ENCODE measurements at regions not wholly inside any gene's neighbourhood (a gene's known extent, or its start where the extent isn't known, plus 50 kb on each side); places are given as distances from the start of the nearest gene placed in this dataset.

DNA sequence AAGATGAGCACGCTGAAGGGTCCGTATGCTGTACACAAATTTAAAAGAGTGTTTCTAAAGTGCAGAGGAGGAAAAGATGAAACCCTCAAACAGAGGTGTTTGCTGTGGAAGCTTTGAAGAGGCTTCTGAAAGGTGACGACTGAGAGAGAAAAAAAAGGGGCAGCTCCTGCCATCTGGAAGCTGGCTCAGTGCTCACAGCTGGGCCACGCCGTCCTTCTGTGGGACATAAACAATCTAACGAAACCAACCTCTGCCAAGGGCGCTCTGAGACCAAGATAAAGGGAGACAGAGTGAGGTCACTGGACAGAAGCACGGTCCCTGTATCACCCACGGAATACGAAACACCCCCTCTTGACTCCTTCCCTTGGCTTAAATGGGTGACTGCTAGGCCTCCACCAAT, 96.3 kb upstream of the SLC6A6 start:
- no peaks in the 10 kb centered on the region for H3K36me3 Mint-ChIP-seq
- no peak overlapping the region for H3K4me3 Mint-ChIP-seq
- H3K9me3 Mint-ChIP-seq, result no peaks in the 10 kb centered on the region
- no peak for DNase-seq (ENCODE audit: extremely low spot score, unreplicated experiment)
- TF ChIP-seq, protein P1, sequence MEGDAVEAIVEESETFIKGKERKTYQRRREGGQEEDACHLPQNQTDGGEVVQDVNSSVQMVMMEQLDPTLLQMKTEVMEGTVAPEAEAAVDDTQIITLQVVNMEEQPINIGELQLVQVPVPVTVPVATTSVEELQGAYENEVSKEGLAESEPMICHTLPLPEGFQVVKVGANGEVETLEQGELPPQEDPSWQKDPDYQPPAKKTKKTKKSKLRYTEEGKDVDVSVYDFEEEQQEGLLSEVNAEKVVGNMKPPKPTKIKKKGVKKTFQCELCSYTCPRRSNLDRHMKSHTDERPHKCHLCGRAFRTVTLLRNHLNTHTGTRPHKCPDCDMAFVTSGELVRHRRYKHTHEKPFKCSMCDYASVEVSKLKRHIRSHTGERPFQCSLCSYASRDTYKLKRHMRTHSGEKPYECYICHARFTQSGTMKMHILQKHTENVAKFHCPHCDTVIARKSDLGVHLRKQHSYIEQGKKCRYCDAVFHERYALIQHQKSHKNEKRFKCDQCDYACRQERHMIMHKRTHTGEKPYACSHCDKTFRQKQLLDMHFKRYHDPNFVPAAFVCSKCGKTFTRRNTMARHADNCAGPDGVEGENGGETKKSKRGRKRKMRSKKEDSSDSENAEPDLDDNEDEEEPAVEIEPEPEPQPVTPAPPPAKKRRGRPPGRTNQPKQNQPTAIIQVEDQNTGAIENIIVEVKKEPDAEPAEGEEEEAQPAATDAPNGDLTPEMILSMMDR (conservative IDR thresholded peaks at IDR 0.05), result no peak
- no peak overlapping the region for H3K27ac Mint-ChIP-seq
- H3K4me1 Mint-ChIP-seq (ENCODE audit: unreplicated experiment), result peaks cover 13% of the 10 kb centered on the region
- peaks cover 16% of the 10 kb centered on the region for H3K27me3 Mint-ChIP-seq

DNA sequence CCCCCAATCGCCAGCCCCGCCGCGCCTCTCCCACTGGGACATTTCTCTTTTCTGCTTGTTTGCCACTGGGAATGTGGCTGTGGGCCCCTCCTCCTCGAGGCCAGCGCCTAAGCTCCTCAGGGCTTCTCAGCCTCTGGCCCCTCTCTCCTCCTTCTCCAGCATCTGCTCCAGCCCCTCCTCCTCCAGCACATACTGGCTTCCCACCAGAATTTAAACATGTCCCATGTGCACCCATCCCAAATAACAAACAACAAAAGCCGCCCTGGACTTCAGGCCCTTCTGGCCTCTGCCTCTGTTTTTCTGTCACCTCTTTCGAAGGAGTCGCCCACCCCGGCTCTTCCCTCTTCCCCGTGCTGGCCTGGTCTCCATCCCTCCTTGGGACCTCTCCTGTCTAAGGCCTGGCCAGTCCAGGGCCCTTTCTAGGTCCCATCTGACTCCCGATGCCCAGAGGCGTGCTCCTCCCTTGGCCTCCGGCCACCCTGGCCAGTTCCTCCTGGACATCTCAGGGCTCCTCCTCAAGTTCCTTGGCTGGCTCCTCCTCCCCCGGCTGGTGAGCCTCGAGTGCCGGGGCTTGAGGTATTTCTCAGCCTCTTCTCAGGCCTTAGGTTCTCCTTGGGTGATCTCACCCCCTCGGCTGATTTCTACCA, 94.6 kb upstream of the SLC6A6 start:
- Mint-ChIP-seq H3K27me3 (peaks cover 19% of the 10 kb centered on the region), H3K4me1 (ENCODE audit: unreplicated experiment) (peaks cover 8% of the 10 kb centered on the region)

DNA sequence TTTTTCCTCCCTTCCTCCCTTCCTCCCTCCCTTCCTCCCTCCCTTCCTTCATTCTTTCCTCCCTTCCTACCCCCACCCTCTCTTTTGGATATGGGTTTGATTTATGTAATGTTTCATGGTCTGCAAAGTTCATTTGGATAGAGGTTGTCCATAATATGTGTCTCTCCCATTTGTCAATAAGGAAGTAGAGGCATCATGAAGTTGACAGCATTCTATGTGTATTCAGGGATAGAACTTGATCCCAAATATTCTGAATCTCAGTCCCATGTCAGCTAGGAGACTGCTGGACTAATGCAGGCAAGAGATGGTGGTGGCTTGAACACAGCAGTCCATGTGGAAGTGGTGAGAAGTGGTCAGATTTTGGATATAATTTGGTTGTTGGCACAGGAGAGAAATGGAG, 90.7 kb upstream of the SLC6A6 start:
- Mint-ChIP-seq H3K27ac (no peak overlapping the region), H3K36me3 (no peaks in the 10 kb centered on the region), H3K4me1 (ENCODE audit: unreplicated experiment) (no peaks in the 10 kb centered on the region), H3K4me3 (no peak overlapping the region), H3K27me3 (peaks cover 25% of the 10 kb centered on the region), H3K9me3 (no peaks in the 10 kb centered on the region)
- DNase-seq (ENCODE audit: extremely low spot score, unreplicated experiment), result no peak
- TF ChIP-seq, protein P1 (conservative IDR thresholded peaks at IDR 0.05), result no peak

More for the DNA sequence above, 94.6 kb upstream of the SLC6A6 start:
- TF ChIP-seq, protein P1 (conservative IDR thresholded peaks at IDR 0.05), result no peak
- H3K36me3 Mint-ChIP-seq, result no peaks in the 10 kb centered on the region
- H3K9me3 Mint-ChIP-seq, result no peaks in the 10 kb centered on the region
- no peak for DNase-seq (ENCODE audit: extremely low spot score, unreplicated experiment)
- no peak overlapping the region for H3K4me3 Mint-ChIP-seq
- H3K27ac Mint-ChIP-seq, result no peak overlapping the region

DNA sequence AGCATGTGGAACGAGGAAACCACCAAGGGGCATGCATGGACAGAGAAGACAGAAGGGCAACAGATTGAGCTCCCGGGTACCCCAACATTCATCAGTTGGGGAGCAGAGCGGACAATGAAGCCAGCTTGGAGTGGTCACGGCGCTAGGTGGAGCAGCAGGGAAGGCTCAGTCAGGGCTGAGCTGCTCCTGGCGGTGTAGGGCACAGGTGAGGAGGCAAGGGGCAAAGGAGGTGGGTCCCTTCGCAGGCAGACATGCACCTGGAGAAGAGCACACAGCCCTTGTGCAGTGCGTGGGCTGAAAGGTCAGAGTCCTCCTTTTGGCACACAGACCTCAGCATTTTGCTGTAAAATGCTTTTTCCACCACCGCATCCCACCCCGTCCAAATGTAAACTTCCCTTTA, 90.0 kb upstream of the SLC6A6 start:
- Mint-ChIP-seq H3K4me3 (no peak overlapping the region), H3K27ac (no peak overlapping the region), H3K36me3 (no peaks in the 10 kb centered on the region), H3K9me3 (no peaks in the 10 kb centered on the region), H3K4me1 (ENCODE audit: unreplicated experiment) (no peaks in the 10 kb centered on the region), H3K27me3 (peaks cover 22% of the 10 kb centered on the region)
- no peak for DNase-seq (ENCODE audit: extremely low spot score, unreplicated experiment)
- TF ChIP-seq, protein P1 (conservative IDR thresholded peaks at IDR 0.05), result no peak

DNA sequence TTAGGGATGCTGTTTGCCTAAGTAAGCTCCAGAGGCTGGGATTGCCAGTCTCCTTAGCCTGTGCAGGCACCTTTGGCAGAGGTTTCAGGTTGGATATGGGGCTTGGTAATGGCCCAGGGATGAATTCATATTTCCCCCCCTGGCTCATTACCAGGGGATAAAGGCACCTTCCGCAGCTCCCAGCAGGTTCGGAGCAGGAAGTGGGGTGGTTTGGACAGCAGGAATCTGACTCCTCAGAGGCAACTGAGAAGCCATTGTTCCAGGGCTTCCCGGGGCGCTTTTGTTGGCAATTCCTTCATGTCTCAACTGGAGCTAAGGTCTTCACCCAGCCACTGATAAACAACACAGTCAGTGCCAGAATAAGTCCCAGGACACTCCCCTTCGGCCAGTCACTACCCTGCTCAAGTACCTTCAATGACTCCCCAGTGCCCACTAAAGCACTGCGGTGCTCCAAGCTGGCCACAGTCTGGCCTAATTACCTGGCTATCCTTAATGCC, 85.3 kb upstream of the SLC6A6 start:
- H3K36me3 Mint-ChIP-seq, result no peaks in the 10 kb centered on the region
- H3K27me3 Mint-ChIP-seq, result peaks cover 13% of the 10 kb centered on the region
- H3K4me1 Mint-ChIP-seq (ENCODE audit: unreplicated experiment), result peaks cover 16% of the 10 kb centered on the region
- no peak for DNase-seq (ENCODE audit: extremely low spot score, unreplicated experiment)
- TF ChIP-seq, protein P1 (conservative IDR thresholded peaks at IDR 0.05), result no peak
- peaks cover 9% of the 10 kb centered on the region for H3K9me3 Mint-ChIP-seq
- H3K27ac Mint-ChIP-seq, result no peak overlapping the region
- H3K4me3 Mint-ChIP-seq, result no peak overlapping the region

All from type B pancreatic cell (in vitro differentiated cells).